ENCODE measurements at regions not wholly inside any gene's neighbourhood (a gene's known extent, or its start where the extent isn't known, plus 50 kb on each side); places are given as distances from the start of the nearest gene placed in this dataset.
"Not testable (repeated sequence)": the region's sequence is repeated elsewhere in the genome, so short reads cannot be mapped to it uniquely, and the experiment has no call there.

DNA sequence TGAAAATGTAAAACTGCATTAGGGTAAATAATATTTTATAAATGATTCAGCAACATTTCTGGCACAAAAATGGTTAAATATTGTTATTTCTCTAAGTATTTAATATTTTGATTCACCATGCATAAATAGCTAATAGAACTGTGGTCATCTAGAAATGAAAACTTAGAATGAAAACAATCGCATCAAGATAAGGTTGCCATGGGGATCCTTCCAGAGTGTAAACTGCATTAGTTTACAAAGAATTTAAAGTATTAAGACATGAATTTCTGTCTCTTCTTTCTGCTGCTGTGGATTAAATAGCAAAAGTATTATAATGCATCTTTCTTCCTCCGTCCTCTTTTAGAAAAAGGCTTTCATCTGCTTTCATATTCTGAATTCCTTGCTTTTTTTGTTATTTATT, 1064.6 kb upstream of the SLIT2 start:
- no peaks in the 10 kb centered on the region for H3K4me1 ChIP-seq
- H3K4me3 ChIP-seq = no peak overlapping the region
- no peak for ATAC-seq
- H3K27me3 ChIP-seq = no peaks in the 10 kb centered on the region
- TF ChIP-seq EP300 (IDR thresholded peaks at IDR 0.05) = no peak
- TF ChIP-seq, protein P1, sequence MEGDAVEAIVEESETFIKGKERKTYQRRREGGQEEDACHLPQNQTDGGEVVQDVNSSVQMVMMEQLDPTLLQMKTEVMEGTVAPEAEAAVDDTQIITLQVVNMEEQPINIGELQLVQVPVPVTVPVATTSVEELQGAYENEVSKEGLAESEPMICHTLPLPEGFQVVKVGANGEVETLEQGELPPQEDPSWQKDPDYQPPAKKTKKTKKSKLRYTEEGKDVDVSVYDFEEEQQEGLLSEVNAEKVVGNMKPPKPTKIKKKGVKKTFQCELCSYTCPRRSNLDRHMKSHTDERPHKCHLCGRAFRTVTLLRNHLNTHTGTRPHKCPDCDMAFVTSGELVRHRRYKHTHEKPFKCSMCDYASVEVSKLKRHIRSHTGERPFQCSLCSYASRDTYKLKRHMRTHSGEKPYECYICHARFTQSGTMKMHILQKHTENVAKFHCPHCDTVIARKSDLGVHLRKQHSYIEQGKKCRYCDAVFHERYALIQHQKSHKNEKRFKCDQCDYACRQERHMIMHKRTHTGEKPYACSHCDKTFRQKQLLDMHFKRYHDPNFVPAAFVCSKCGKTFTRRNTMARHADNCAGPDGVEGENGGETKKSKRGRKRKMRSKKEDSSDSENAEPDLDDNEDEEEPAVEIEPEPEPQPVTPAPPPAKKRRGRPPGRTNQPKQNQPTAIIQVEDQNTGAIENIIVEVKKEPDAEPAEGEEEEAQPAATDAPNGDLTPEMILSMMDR (IDR thresholded peaks at IDR 0.05) = no peak
- no peak for TF ChIP-seq POLR2AphosphoS5 (IDR thresholded peaks at IDR 0.05)
- TF ChIP-seq POLR2A (IDR thresholded peaks at IDR 0.05) = no peak
- H3K36me3 ChIP-seq = no peaks in the 10 kb centered on the region
- 31 to 64% methylated on average over 2 of the region's 2 CpGs for WGBS, 2 donors (ENCODE audit: low coverage in 1 of 2)
- H3K9me3 ChIP-seq = no peaks in the 10 kb centered on the region
- no peak overlapping the region for H3K27ac ChIP-seq

DNA sequence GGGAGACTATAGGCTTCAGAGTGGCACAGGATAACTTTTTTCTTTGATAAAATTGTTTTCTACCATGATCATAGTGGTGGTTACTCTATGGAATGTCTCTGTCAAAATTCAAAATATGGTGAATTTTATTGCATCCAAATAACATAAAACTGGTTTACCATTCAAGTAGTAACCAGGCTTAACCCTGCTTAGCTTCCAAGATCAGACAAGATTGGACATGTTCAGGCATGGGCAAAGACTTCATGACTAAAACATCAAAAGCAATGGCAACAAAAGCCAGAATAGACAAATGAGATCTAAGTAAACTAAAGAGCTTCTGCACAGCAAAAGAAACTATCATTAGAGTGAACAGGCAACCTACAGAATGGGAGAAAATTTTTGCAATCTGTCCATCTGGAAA, 1070.1 kb upstream of the SLIT2 start:
- not testable (repeated sequence) for ATAC-seq, H3K4me3 ChIP-seq, H3K27me3 ChIP-seq, H3K9me3 ChIP-seq, H3K4me1 ChIP-seq, H3K36me3 ChIP-seq, H3K27ac ChIP-seq

DNA sequence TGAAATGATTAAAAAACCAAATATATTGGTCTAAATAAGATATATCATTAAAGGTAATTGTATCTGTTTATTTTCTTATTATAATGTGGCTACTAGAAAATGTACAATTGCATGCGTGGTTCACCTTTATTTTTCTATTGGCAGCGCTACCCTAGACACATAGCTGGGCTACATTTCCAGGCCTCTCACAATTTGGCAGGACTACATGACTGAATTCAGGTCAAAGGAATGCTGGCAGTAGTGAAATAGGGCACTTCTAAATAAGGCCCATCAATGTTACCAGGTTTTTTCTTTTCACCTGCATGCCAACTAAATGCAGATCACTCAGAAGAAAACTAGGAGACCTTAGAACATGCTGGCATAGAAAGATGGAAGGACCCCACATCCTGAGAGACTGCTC, 1072.9 kb upstream of the SLIT2 start:
- WGBS, 2 donors (ENCODE audit: low coverage in 1 of 2) = 41 to 65% methylated on average over 2 of the region's 2 CpGs
- no peak for ATAC-seq
- H3K9me3 ChIP-seq = no peaks in the 10 kb centered on the region
- no peak overlapping the region for H3K4me3 ChIP-seq
- no peaks in the 10 kb centered on the region for H3K36me3 ChIP-seq
- no peaks in the 10 kb centered on the region for H3K4me1 ChIP-seq
- no peak for TF ChIP-seq POLR2AphosphoS5 (IDR thresholded peaks at IDR 0.05)
- TF ChIP-seq, protein P1 (IDR thresholded peaks at IDR 0.05) = no peak
- no peak for TF ChIP-seq POLR2A (IDR thresholded peaks at IDR 0.05)
- TF ChIP-seq EP300 (IDR thresholded peaks at IDR 0.05) = no peak
- H3K27me3 ChIP-seq = no peaks in the 10 kb centered on the region
- H3K27ac ChIP-seq = no peak overlapping the region

DNA sequence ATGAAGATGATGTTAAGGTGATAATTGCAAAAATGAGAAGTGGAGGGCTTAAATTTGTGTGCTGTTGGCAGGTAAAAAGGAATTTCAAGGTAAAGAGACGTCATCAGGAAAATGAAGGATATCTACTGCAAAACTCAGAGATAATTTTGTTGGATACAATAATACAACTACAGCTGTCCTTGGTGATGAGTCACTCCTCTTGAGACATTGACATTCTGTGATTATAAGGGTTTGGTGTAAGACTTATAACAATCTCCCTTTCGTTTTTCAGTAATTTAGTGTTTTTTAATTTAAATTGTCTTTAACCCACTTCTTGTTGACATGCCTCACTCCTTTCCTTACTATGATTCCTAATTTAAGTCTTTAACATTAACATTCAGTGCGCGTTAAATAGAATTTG, 1074.1 kb upstream of the SLIT2 start:
- no peaks in the 10 kb centered on the region for H3K36me3 ChIP-seq
- 76 to 83% methylated on average over 4 of the region's 4 CpGs for WGBS, 2 donors (ENCODE audit: low coverage in 1 of 2)
- no peak overlapping the region for H3K4me3 ChIP-seq
- no peaks in the 10 kb centered on the region for H3K27me3 ChIP-seq
- no peaks in the 10 kb centered on the region for H3K4me1 ChIP-seq
- no peaks in the 10 kb centered on the region for H3K9me3 ChIP-seq
- H3K27ac ChIP-seq = no peak overlapping the region
- ATAC-seq = no peak
- TF ChIP-seq, protein P1 (IDR thresholded peaks at IDR 0.05) = no peak
- TF ChIP-seq EP300 (IDR thresholded peaks at IDR 0.05) (no peak), POLR2AphosphoS5 (IDR thresholded peaks at IDR 0.05) (no peak), POLR2A (IDR thresholded peaks at IDR 0.05) (no peak)

DNA sequence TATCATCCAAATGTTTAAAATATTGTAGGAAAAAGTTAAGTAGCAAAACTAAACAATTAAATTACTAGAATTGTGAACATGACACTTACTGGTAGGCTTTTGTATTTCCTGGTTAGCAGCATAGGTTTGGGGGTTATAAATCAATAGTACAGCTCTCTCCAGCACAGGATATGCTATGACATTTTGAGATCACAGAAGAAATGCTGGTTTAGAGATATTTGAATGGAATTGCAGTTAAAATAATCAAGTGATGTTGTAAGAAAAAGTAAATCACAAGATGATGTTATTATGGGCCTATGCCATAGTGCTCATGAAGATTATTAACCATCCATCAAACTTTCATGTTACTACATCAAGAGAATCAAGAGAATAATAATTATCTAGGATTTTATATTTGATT, 1079.9 kb upstream of the SLIT2 start:
- ATAC-seq = no peak
- Histone ChIP-seq H3K9me3 (no peaks in the 10 kb centered on the region), H3K36me3 (no peaks in the 10 kb centered on the region), H3K4me1 (no peaks in the 10 kb centered on the region), H3K27me3 (no peaks in the 10 kb centered on the region), H3K4me3 (no peak overlapping the region), H3K27ac (no peak overlapping the region)
- TF ChIP-seq POLR2AphosphoS5 (IDR thresholded peaks at IDR 0.05) = no peak
- TF ChIP-seq POLR2A (IDR thresholded peaks at IDR 0.05) = no peak
- TF ChIP-seq EP300 (IDR thresholded peaks at IDR 0.05) = no peak
- TF ChIP-seq, protein P1 (IDR thresholded peaks at IDR 0.05) = no peak

DNA sequence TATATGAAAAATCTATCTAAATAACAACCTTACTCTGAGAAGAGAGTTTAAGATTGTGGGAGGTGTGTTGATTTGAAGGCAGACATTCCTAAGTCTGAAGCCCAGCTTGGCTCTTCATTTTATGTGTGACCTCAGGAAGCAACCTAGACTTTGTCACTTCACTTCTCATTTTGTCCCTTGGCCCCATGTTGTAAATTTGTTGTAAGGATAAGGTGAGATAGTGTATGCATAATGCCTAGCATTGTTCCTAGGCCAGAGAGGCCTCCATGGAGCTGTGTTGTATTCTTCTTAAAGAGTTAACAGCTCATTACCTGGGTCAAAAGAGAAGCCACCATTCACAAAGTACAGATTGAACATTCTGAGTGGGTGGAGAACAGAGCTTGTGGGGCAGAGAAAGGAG, 1084.4 kb upstream of the SLIT2 start:
- H3K27ac ChIP-seq = no peak overlapping the region
- H3K9me3 ChIP-seq = no peaks in the 10 kb centered on the region
- TF ChIP-seq EP300 (IDR thresholded peaks at IDR 0.05) (no peak), POLR2AphosphoS5 (IDR thresholded peaks at IDR 0.05) (no peak), POLR2A (IDR thresholded peaks at IDR 0.05) (no peak)
- H3K4me1 ChIP-seq = no peaks in the 10 kb centered on the region
- no peaks in the 10 kb centered on the region for H3K36me3 ChIP-seq
- H3K27me3 ChIP-seq = no peaks in the 10 kb centered on the region
- no peak for ATAC-seq
- no peak overlapping the region for H3K4me3 ChIP-seq
